Endothelial cell (in vitro differentiated cells): ENCODE measurements at regions not wholly inside any gene's neighbourhood (a gene's known extent, or its start where the extent isn't known, plus 50 kb on each side); places are given as distances from the start of the nearest gene placed in this dataset.

Experiments
- DNase-seq: peaks from one replicate; pipeline ENCODE4 v3.0.0; 2021; ENCODE audit warnings: low spot score
- H3K27ac Mint-ChIP-seq: one replicate; pipeline ENCODE4 v1.8.0; 2021; ENCODE audit warnings: mixed read lengths, inconsistent platforms; ENCODE audit not compliant: unreplicated experiment
- H3K27me3 Mint-ChIP-seq: one replicate; pipeline ENCODE4 v1.8.0; 2021; ENCODE audit warnings: mild to moderate bottlenecking, moderate library complexity, mixed read lengths, inconsistent platforms; ENCODE audit not compliant: unreplicated experiment
- H3K36me3 Mint-ChIP-seq: one replicate; pipeline ENCODE4 v1.8.0; 2021; ENCODE audit warnings: mild to moderate bottlenecking, low read depth, mixed read lengths, inconsistent platforms; ENCODE audit not compliant: unreplicated experiment
- H3K4me1 Mint-ChIP-seq: one replicate; pipeline ENCODE4 v1.8.0; 2021; ENCODE audit warnings: mild to moderate bottlenecking, mixed read lengths, inconsistent platforms; ENCODE audit not compliant: unreplicated experiment
- H3K4me3 Mint-ChIP-seq: one replicate; pipeline ENCODE4 v1.8.0; 2021; ENCODE audit warnings: mild to moderate bottlenecking, mixed read lengths, inconsistent platforms; ENCODE audit not compliant: unreplicated experiment
- H3K9me3 Mint-ChIP-seq: one replicate; pipeline ENCODE4 v1.8.0; 2021; ENCODE audit warnings: mixed read lengths, inconsistent platforms; ENCODE audit not compliant: unreplicated experiment
- CTCF ChIP-seq: fragments of 200-600 bp; sonication (generic); IDR thresholded peaks from one replicate; pipeline ENCODE4 v1.5.0; 2021; ENCODE audit warnings: antibody characterized with exemption; ENCODE audit not compliant: unreplicated experiment

GRCh38 chr11:23959462-23959861 is 537.4 kb upstream of the LUZP2 start:
- H3K36me3 Mint-ChIP-seq, result peaks cover 5% of the 10 kb centered on the region
- H3K4me3 Mint-ChIP-seq, result no peak overlapping the region
- no peak for TF ChIP-seq CTCF
- H3K27ac Mint-ChIP-seq, result no peak overlapping the region
- H3K4me1 Mint-ChIP-seq, result peaks cover 4% of the 10 kb centered on the region
- no peak for DNase-seq
- H3K9me3 Mint-ChIP-seq, result no peaks in the 10 kb centered on the region
- peaks cover 4% of the 10 kb centered on the region for H3K27me3 Mint-ChIP-seq

GRCh38 chr11:23961503-23962338 is 535.1 kb upstream of the LUZP2 start:
- peaks cover 4% of the 10 kb centered on the region for H3K27me3 Mint-ChIP-seq
- no peaks in the 10 kb centered on the region for H3K9me3 Mint-ChIP-seq
- H3K4me1 Mint-ChIP-seq, result peaks cover 4% of the 10 kb centered on the region
- H3K4me3 Mint-ChIP-seq, result no peak overlapping the region
- H3K36me3 Mint-ChIP-seq, result peaks cover 5% of the 10 kb centered on the region
- TF ChIP-seq CTCF, result no peak
- no peak for DNase-seq
- no peak overlapping the region for H3K27ac Mint-ChIP-seq

GRCh38 chr11:23973244-23973643 is 523.6 kb upstream of the LUZP2 start:
- no peak for DNase-seq
- Mint-ChIP-seq H3K27me3 (no peaks in the 10 kb centered on the region), H3K4me3 (no peak overlapping the region), H3K4me1 (no peaks in the 10 kb centered on the region), H3K9me3 (no peaks in the 10 kb centered on the region), H3K36me3 (no peaks in the 10 kb centered on the region), H3K27ac (no peak overlapping the region)
- no peak for TF ChIP-seq CTCF

GRCh38 chr11:23974051-23974450 is 522.8 kb upstream of the LUZP2 start:
- H3K9me3 Mint-ChIP-seq, result no peaks in the 10 kb centered on the region
- no peak for TF ChIP-seq CTCF
- no peaks in the 10 kb centered on the region for H3K36me3 Mint-ChIP-seq
- no peaks in the 10 kb centered on the region for H3K27me3 Mint-ChIP-seq
- no peak for DNase-seq
- no peaks in the 10 kb centered on the region for H3K4me1 Mint-ChIP-seq
- no peak overlapping the region for H3K27ac Mint-ChIP-seq
- H3K4me3 Mint-ChIP-seq, result no peak overlapping the region

GRCh38 chr11:23974601-23975000 is 522.3 kb upstream of the LUZP2 start:
- Mint-ChIP-seq H3K27me3 (peaks cover 1% of the 10 kb centered on the region), H3K4me1 (no peaks in the 10 kb centered on the region), H3K27ac (no peak overlapping the region), H3K4me3 (no peak overlapping the region), H3K36me3 (no peaks in the 10 kb centered on the region), H3K9me3 (no peaks in the 10 kb centered on the region)
- TF ChIP-seq CTCF, result no peak
- no peak for DNase-seq
